H1 (cell line): ENCODE measurements at regions not wholly inside any gene's neighbourhood (a gene's known extent, or its start where the extent isn't known, plus 50 kb on each side); places are given as distances from the start of the nearest gene placed in this dataset.

Experiments
- CTCF ChIA-PET: fragments of 300-600 bp; sonication (Branson Sonifier 250); formaldehyde crosslinking; loops from one replicate; lab custom pipeline; 2021; ENCODE audit not compliant: partially characterized antibody; lab: Charles Lee
- POLR2A ChIA-PET: fragments of 300-600 bp; sonication (Branson Sonifier 250); formaldehyde crosslinking; loops from one replicate; lab custom pipeline; 2021; ENCODE audit warnings: inconsistent platforms; ENCODE audit not compliant: partially characterized antibody; lab: Charles Lee
- DNase-seq, 2 experiments: peaks; one replicate each; pipeline versions ENCODE4 v3.0.0 to v3.0.0-alpha.2; 2010 to 2022; ENCODE audit warnings: low spot score in 2 of 2, low read depth in 1 of 2, mixed read lengths in 1 of 2
- FAIRE-seq: peaks from 2 replicates; lab custom pipeline; 2011; peaks lifted over from hg19 to GRCh38; lab: Jason Lieb, UNC
- H2AFZ ChIP-seq: 2 replicates; pipeline ENCODE4 v1.8.1; 2012; ENCODE audit warnings: low read length, inconsistent platforms
- H2AK5ac ChIP-seq: 2 replicates; pipeline ENCODE4 v1.6.1; 2013; ENCODE audit warnings: low read depth, low read length
- H2BK120ac ChIP-seq: replicated peaks from 2 replicates; pipeline ENCODE3; 2013; ENCODE audit warnings: low read depth, low read length, inconsistent platforms
- H2BK12ac ChIP-seq: 2 replicates; pipeline ENCODE4 v1.6.1; 2013; ENCODE audit warnings: low read depth, low read length
- H2BK15ac ChIP-seq: 2 replicates; pipeline ENCODE4 v1.6.1; 2013; ENCODE audit warnings: low read length
- H2BK20ac ChIP-seq: 2 replicates; pipeline ENCODE4 v1.6.1; 2013; ENCODE audit warnings: low read length
- H2BK5ac ChIP-seq: 2 replicates; pipeline ENCODE4 v1.6.1; 2013; ENCODE audit warnings: low read depth, low read length
- H3K14ac ChIP-seq: 2 replicates; pipeline ENCODE4 v1.6.1; 2013; ENCODE audit warnings: inconsistent platforms; ENCODE audit not compliant: insufficient read length
- H3K18ac ChIP-seq: 2 replicates; pipeline ENCODE4 v1.6.1; 2013; ENCODE audit warnings: low read length; ENCODE audit errors: extremely low read depth
- H3K23ac ChIP-seq: 2 replicates; pipeline ENCODE4 v1.6.1; 2013; ENCODE audit warnings: inconsistent platforms; ENCODE audit not compliant: insufficient read length
- H3K23me2 ChIP-seq: 2 replicates; pipeline ENCODE4 v1.6.1; 2013; ENCODE audit warnings: low read depth, low read length
- H3K27ac ChIP-seq: 2 replicates; pipeline ENCODE4 v1.6.1; 2011; ENCODE audit warnings: low read depth, low read length, inconsistent platforms
- H3K27me3 ChIP-seq, 4 experiments: replicated peaks in 1 of 4; 1 replicate in 1 of 4; 2 replicates in 3 of 4; pipeline versions ENCODE4 v1.6.1 to v1.8.1; 2011 to 2013; ENCODE audit warnings: low read length in 3 of 4, mild to moderate bottlenecking in 3 of 4, inconsistent platforms in 2 of 4, mixed read lengths in 2 of 4, moderate library complexity in 1 of 4; ENCODE audit not compliant: control insufficient read depth in 3 of 4, insufficient read depth in 3 of 4; ENCODE audit errors: extremely low read depth in 1 of 4
- H3K36me3 ChIP-seq, 4 experiments: 2 replicates each; pipeline versions ENCODE4 v1.6.1 to v1.8.1; 2011 to 2013; ENCODE audit warnings: mild to moderate bottlenecking in 4 of 4, low read length in 3 of 4, moderate library complexity in 2 of 4, control low read depth in 1 of 4, inconsistent platforms in 1 of 4; ENCODE audit not compliant: insufficient read depth in 4 of 4, control insufficient read depth in 2 of 4
- H3K4ac ChIP-seq: replicated peaks from 2 replicates; pipeline ENCODE3; 2013; ENCODE audit warnings: low read length, low read depth, mixed read lengths, inconsistent platforms; ENCODE audit not compliant: insufficient read length
- H3K4me1 ChIP-seq, 4 experiments: replicated peaks in 1 of 4; 1 replicate in 1 of 4; 2 replicates in 3 of 4; pipeline versions ENCODE4 v1.6.1 to v1.8.1; 2011 to 2013; ENCODE audit warnings: low read length in 3 of 4, inconsistent platforms in 2 of 4, mixed read lengths in 1 of 4; ENCODE audit not compliant: insufficient read depth in 4 of 4, control insufficient read depth in 3 of 4
- H3K4me2 ChIP-seq, 2 experiments: 2 replicates each; pipeline versions ENCODE4 v1.6.1 to v1.8.1; 2011 to 2013; ENCODE audit warnings: low read depth in 2 of 2, low read length in 2 of 2, control low read depth in 1 of 2, inconsistent platforms in 1 of 2, mild to moderate bottlenecking in 1 of 2; ENCODE audit not compliant: insufficient read depth in 1 of 2
- H3K4me3 ChIP-seq, 4 experiments: fragments of 200-600, 300-600 bp in 1 of 4; sonication (generic), shearing (Covaris generic), sonication (Bioruptor Twin) in 1 of 4; 2 replicates each; pipeline versions ENCODE4 v1.5.1 to v1.8.1; 2011 to 2016; ENCODE audit warnings: low read length in 4 of 4, low read depth in 3 of 4, control low read depth in 2 of 4, inconsistent platforms in 2 of 4, mild to moderate bottlenecking in 2 of 4, mixed read lengths in 1 of 4, moderate library complexity in 1 of 4; ENCODE audit not compliant: insufficient read depth in 2 of 4; ENCODE audit errors: extremely low read depth in 1 of 4
- H3K56ac ChIP-seq: replicated peaks from 2 replicates; pipeline ENCODE3; 2013; ENCODE audit warnings: low read depth, mild to moderate bottlenecking, mixed read lengths, low read length, inconsistent platforms; ENCODE audit not compliant: insufficient read length
- H3K79me1 ChIP-seq: 2 replicates; pipeline ENCODE4 v1.6.1; 2013; ENCODE audit warnings: low read depth, low read length, control low read depth
- H3K79me2 ChIP-seq, 2 experiments: 2 replicates each; pipeline versions ENCODE4 v1.6.1 to v1.8.1; 2012 to 2013; ENCODE audit warnings: low read length in 2 of 2, mild to moderate bottlenecking in 2 of 2, inconsistent platforms in 1 of 2; ENCODE audit not compliant: insufficient read depth in 2 of 2, control insufficient read depth in 1 of 2
- H3K9ac ChIP-seq, 4 experiments: replicated peaks in 1 of 4; 1 replicate in 1 of 4; 2 replicates in 3 of 4; pipeline versions ENCODE4 v1.6.1 to v1.8.1; 2011 to 2013; ENCODE audit warnings: low read depth in 3 of 4, low read length in 3 of 4, control low read depth in 2 of 4, mild to moderate bottlenecking in 2 of 4, moderate library complexity in 2 of 4, inconsistent platforms in 1 of 4; ENCODE audit errors: extremely low read depth in 1 of 4
- H3K9me3 ChIP-seq, 2 experiments: 2 replicates each; pipeline versions ENCODE4 v1.6.1 to v1.8.1; 2012 to 2013; ENCODE audit warnings: mild to moderate bottlenecking in 2 of 2, moderate library complexity in 2 of 2, control low read depth in 1 of 2, inconsistent platforms in 1 of 2, low read depth in 1 of 2, low read length in 1 of 2, mixed read lengths in 1 of 2; ENCODE audit not compliant: insufficient read depth in 2 of 2
- H4K20me1 ChIP-seq, 2 experiments: replicated peaks in 1 of 2; 2 replicates each; pipeline versions ENCODE3 to v1.8.1; 2011 to 2013; ENCODE audit warnings: inconsistent platforms in 2 of 2, low read length in 2 of 2, mild to moderate bottlenecking in 1 of 2; ENCODE audit not compliant: insufficient read depth in 2 of 2, control insufficient read depth in 1 of 2
- H4K5ac ChIP-seq: 2 replicates; pipeline ENCODE4 v1.6.1; 2013; ENCODE audit warnings: low read length, low read depth, mixed read lengths, inconsistent platforms; ENCODE audit not compliant: insufficient read length
- H4K8ac ChIP-seq: 2 replicates; pipeline ENCODE4 v1.8.0; 2013; ENCODE audit warnings: mild to moderate bottlenecking, moderate library complexity, low read length, inconsistent platforms; ENCODE audit not compliant: insufficient read depth; ENCODE audit errors: extremely low read depth
- H4K91ac ChIP-seq: replicated peaks from 2 replicates; pipeline ENCODE3; 2013; ENCODE audit warnings: low read length, mixed read lengths, inconsistent platforms; ENCODE audit not compliant: insufficient read length
- CBX8 ChIP-seq: fragments of 300-800, 300-1000 bp; sonication (generic); IDR thresholded peaks from 2 replicates; pipeline ENCODE4 v1.7.1; 2016; ENCODE audit warnings: low read depth, low read length, borderline replicate concordance
- CTCF ChIP-seq, 3 experiments: IDR thresholded peaks; 1 replicate in 2 of 3; 2 replicates in 1 of 3; pipeline versions ENCODE4 v1.5.1 to v1.6.1; 2011; ENCODE audit warnings: low read length in 3 of 3, mild to moderate bottlenecking in 3 of 3, inconsistent platforms in 2 of 3, low read depth in 1 of 3, moderate library complexity in 1 of 3; ENCODE audit not compliant: insufficient read depth in 1 of 3; ENCODE audit errors: control extremely low read depth in 1 of 3
- EGR1 ChIP-seq: IDR thresholded peaks from 2 replicates; pipeline ENCODE4 v1.6.1; 2011; ENCODE audit warnings: low read depth, low read length, borderline replicate concordance
- MAX ChIP-seq: IDR thresholded peaks from 2 replicates; pipeline ENCODE4 v1.6.1; 2012; ENCODE audit warnings: inconsistent platforms
- NRF1 ChIP-seq: IDR thresholded peaks from 2 replicates; pipeline ENCODE4 v1.6.1; 2011; ENCODE audit warnings: mild to moderate bottlenecking, low read depth, low read length, improper control_type of control experiment
- RFX5 ChIP-seq: IDR thresholded peaks from 2 replicates; pipeline ENCODE4 v1.6.1; 2011; ENCODE audit warnings: low read depth, low read length, improper control_type of control experiment, borderline replicate concordance
- RXRA ChIP-seq: IDR thresholded peaks from 2 replicates; pipeline ENCODE4 v1.6.1; 2011; ENCODE audit warnings: low read depth, mild to moderate bottlenecking, low read length, moderate library complexity; ENCODE audit not compliant: insufficient read depth
- SAP30 ChIP-seq: fragments of 300-600 bp; sonication (generic); IDR thresholded peaks from 2 replicates; pipeline ENCODE4 v1.7.1; 2012; ENCODE audit warnings: low read length, moderate library complexity, mild to moderate bottlenecking, inconsistent platforms; ENCODE audit not compliant: insufficient read depth, insufficient replicate concordance
- SP2 ChIP-seq: IDR thresholded peaks from 2 replicates; pipeline ENCODE4 v1.6.1; 2012; ENCODE audit warnings: mild to moderate bottlenecking, low read length, inconsistent platforms

- ChIA-PET CTCF (interaction anchor here (1.1 to 2.5 kb wide), 4 partner anchors 11 to 331 kb away, joined by 3 to 10 read pairs (median 4); no protein-coding TSS in a partner anchor), POLR2A (no interaction called here)
- Histone ChIP-seq H2BK12ac (no peak overlapping the region), H4K91ac (no peak overlapping the region), H4K20me1 (no peaks in the 10 kb centered on the region), H3K4ac (no peak overlapping the region), H3K56ac (no peak overlapping the region), H4K8ac (no peak overlapping the region), H2BK20ac (no peak overlapping the region; the same call in 1 of the 2 replicates), H2AFZ (no peak overlapping the region), H3K4me3 (no peak overlapping the region), H3K9ac (no peak overlapping the region), H3K9me3 (peaks cover 11 to 19% of the 10 kb centered on the region in 2 experiments), H4K5ac (no peak overlapping the region), H3K27me3 (peaks cover 0 to 2% (median 0%) of the 10 kb centered on the region in 4 experiments; a peak in 1 of 7 replicates), H3K23me2 (no peaks in the 10 kb centered on the region), H2BK15ac (no peak overlapping the region), H3K36me3 (peaks cover 0 to 6% (median 0%) of the 10 kb centered on the region in 4 experiments; a peak in 2 of 8 replicates), H3K14ac (no peak overlapping the region), H3K27ac (no peak overlapping the region), H3K4me2 (no peak overlapping the region), H3K23ac (no peak overlapping the region), H3K18ac (no peak overlapping the region), H2BK5ac (no peak overlapping the region), H2BK120ac (no peak overlapping the region), H2AK5ac (no peak overlapping the region), H3K4me1 (peaks cover 0 to 7% (median 3%) of the 10 kb centered on the region in 4 experiments; a peak in 3 of 7 replicates), H3K79me1 (no peaks in the 10 kb centered on the region), H3K79me2 (no peaks in the 10 kb centered on the region)
- DNase-seq: no peak
- TF ChIP-seq SP2 (no peak), RFX5 (no peak), RXRA (no peak), NRF1 (no peak), MAX (no peak), CBX8 (no peak), EGR1 (no peak), CTCF (IDR thresholded peaks at IDR 0.05; ENCODE audit: control extremely low read depth in 1 of 3, insufficient read depth in 1 of 3, low read depth in 1 of 3, low read length in 3 of 3) (no peak), SAP30 (no peak)
- FAIRE-seq: no peak
Measured at GRCh38 chr12:113581342-113581741, 109.7 kb upstream of the LHX5 start.
